ENCODE measurements at regions not wholly inside any gene's neighbourhood (a gene's known extent, or its start where the extent isn't known, plus 50 kb on each side); places are given as distances from the start of the nearest gene placed in this dataset.

GRCh38 chr2:200223205-200223784, 83.2 kb upstream of the SPATS2L start:
- no peaks in the 10 kb centered on the region for H3K27me3 ChIP-seq (ENCODE audit: control insufficient read depth, low read length)
- H3K79me2 ChIP-seq (ENCODE audit: control insufficient read depth, low read length), result no peaks in the 10 kb centered on the region
- no peaks in the 10 kb centered on the region for H3F3A ChIP-seq (ENCODE audit: control insufficient read depth, insufficient read depth)
- no peaks in the 10 kb centered on the region for H3K4me1 ChIP-seq (ENCODE audit: control insufficient read depth, low read length)
- H4K20me1 ChIP-seq (ENCODE audit: control insufficient read depth, insufficient read depth, low read depth, low read length), result no peaks in the 10 kb centered on the region
- no peak overlapping the region for H3K4me3 ChIP-seq (ENCODE audit: low read length)
- TF ChIP-seq CTCF (IDR thresholded peaks at IDR 0.05; ENCODE audit: low read depth, low read length, poor library complexity, severe bottlenecking) (no peak), EZH2phosphoT487 (IDR thresholded peaks at IDR 0.05; ENCODE audit: borderline replicate concordance, low read length) (no peak)
- H3K27ac ChIP-seq (ENCODE audit: low read depth, low read length), result no peak overlapping the region
- no peaks in the 10 kb centered on the region for H3K36me3 ChIP-seq (ENCODE audit: control insufficient read depth, low read length)
- no peaks in the 10 kb centered on the region for H3K9me3 ChIP-seq (ENCODE audit: control insufficient read depth, insufficient read depth, low read length)
- no peak overlapping the region for H3K4me2 ChIP-seq (ENCODE audit: low read length)
- H3K9me2 ChIP-seq (replicated peaks; ENCODE audit: control insufficient read depth, low read length), result no peaks in the 10 kb centered on the region

GRCh38 chr2:200225951-200226350, 80.5 kb upstream of the SPATS2L start:
- Histone ChIP-seq H4K20me1 (ENCODE audit: control insufficient read depth, insufficient read depth, low read depth, low read length) (no peaks in the 10 kb centered on the region), H3F3A (ENCODE audit: control insufficient read depth, insufficient read depth) (no peaks in the 10 kb centered on the region), H3K9me2 (replicated peaks; ENCODE audit: control insufficient read depth, low read length) (no peaks in the 10 kb centered on the region), H3K4me1 (ENCODE audit: control insufficient read depth, low read length) (no peaks in the 10 kb centered on the region), H3K27me3 (ENCODE audit: control insufficient read depth, low read length) (no peaks in the 10 kb centered on the region), H3K4me2 (ENCODE audit: low read length) (no peak overlapping the region), H3K9me3 (ENCODE audit: control insufficient read depth, insufficient read depth, low read length) (no peaks in the 10 kb centered on the region), H3K27ac (ENCODE audit: low read depth, low read length) (no peak overlapping the region), H3K4me3 (ENCODE audit: low read length) (no peak overlapping the region), H3K36me3 (ENCODE audit: control insufficient read depth, low read length) (no peaks in the 10 kb centered on the region), H3K79me2 (ENCODE audit: control insufficient read depth, low read length) (no peaks in the 10 kb centered on the region)
- TF ChIP-seq CTCF (IDR thresholded peaks at IDR 0.05; ENCODE audit: low read depth, low read length, poor library complexity, severe bottlenecking) (no peak), EZH2phosphoT487 (IDR thresholded peaks at IDR 0.05; ENCODE audit: borderline replicate concordance, low read length) (no peak)

GRCh38 chr2:200226451-200227426, 79.8 kb upstream of the SPATS2L start:
- no peak overlapping the region for H3K4me2 ChIP-seq (ENCODE audit: low read length)
- H3K27ac ChIP-seq (ENCODE audit: low read depth, low read length), result no peak overlapping the region
- no peaks in the 10 kb centered on the region for H3K9me2 ChIP-seq (replicated peaks; ENCODE audit: control insufficient read depth, low read length)
- no peaks in the 10 kb centered on the region for H3F3A ChIP-seq (ENCODE audit: control insufficient read depth, insufficient read depth)
- TF ChIP-seq CTCF (IDR thresholded peaks at IDR 0.05; ENCODE audit: low read depth, low read length, poor library complexity, severe bottlenecking) (no peak), EZH2phosphoT487 (IDR thresholded peaks at IDR 0.05; ENCODE audit: borderline replicate concordance, low read length) (no peak)
- H3K9me3 ChIP-seq (ENCODE audit: control insufficient read depth, insufficient read depth, low read length), result no peaks in the 10 kb centered on the region
- H4K20me1 ChIP-seq (ENCODE audit: control insufficient read depth, insufficient read depth, low read depth, low read length), result no peaks in the 10 kb centered on the region
- no peaks in the 10 kb centered on the region for H3K36me3 ChIP-seq (ENCODE audit: control insufficient read depth, low read length)
- H3K79me2 ChIP-seq (ENCODE audit: control insufficient read depth, low read length), result no peaks in the 10 kb centered on the region
- H3K4me1 ChIP-seq (ENCODE audit: control insufficient read depth, low read length), result no peaks in the 10 kb centered on the region
- H3K4me3 ChIP-seq (ENCODE audit: low read length), result no peak overlapping the region
- H3K27me3 ChIP-seq (ENCODE audit: control insufficient read depth, low read length), result no peaks in the 10 kb centered on the region

All from DOHH2 (cell line).